Endodermal cell (in vitro differentiated cells): ENCODE measurements at regions not wholly inside any gene's neighbourhood (a gene's known extent, or its start where the extent isn't known, plus 50 kb on each side); places are given as distances from the start of the nearest gene placed in this dataset.

Experiments
- DNase-seq: peaks from one replicate; pipeline ENCODE4 v3.0.0-alpha.2; 2017
- H3K27ac ChIP-seq: 2 replicates; pipeline ENCODE4 v1.5.1; 2013; ENCODE audit warnings: mild to moderate bottlenecking, low read depth, low read length, moderate library complexity
- H3K27me3 ChIP-seq: 2 replicates; pipeline ENCODE4 v1.6.1; 2013; ENCODE audit warnings: mild to moderate bottlenecking, low read length, moderate library complexity; ENCODE audit not compliant: insufficient read depth, control insufficient read depth, poor library complexity, severe bottlenecking
- H3K36me3 ChIP-seq: 2 replicates; pipeline ENCODE4 v1.7.0; 2013; ENCODE audit warnings: mild to moderate bottlenecking, low read length, moderate library complexity; ENCODE audit not compliant: control insufficient read depth, insufficient read depth
- H3K4me1 ChIP-seq: one replicate; pipeline ENCODE4 v1.7.0; 2013; ENCODE audit warnings: low read length; ENCODE audit not compliant: control insufficient read depth, insufficient read depth
- H3K4me3 ChIP-seq: 2 replicates; pipeline ENCODE4 v1.5.1; 2013; ENCODE audit warnings: mild to moderate bottlenecking, low read length, moderate library complexity
- H3K9ac ChIP-seq: 2 replicates; pipeline ENCODE4 v1.6.1; 2013; ENCODE audit warnings: mild to moderate bottlenecking, low read length, moderate library complexity; ENCODE audit not compliant: poor library complexity, severe bottlenecking; ENCODE audit errors: extremely low read depth
- H3K9me3 ChIP-seq: 2 replicates; pipeline ENCODE4 v1.6.1; 2013; ENCODE audit warnings: mild to moderate bottlenecking, low read length, moderate library complexity; ENCODE audit not compliant: control insufficient read depth
- H3K27ac Mint-ChIP-seq: 2 replicates; pipeline ENCODE4 v1.8.0; 2020; ENCODE audit warnings: mixed read lengths
- H3K27me3 Mint-ChIP-seq: 2 replicates; pipeline ENCODE4 v1.8.0; 2021; ENCODE audit warnings: mild to moderate bottlenecking, mixed read lengths; ENCODE audit not compliant: insufficient read depth
- H3K36me3 Mint-ChIP-seq: 2 replicates; pipeline ENCODE4 v1.8.0; 2020; ENCODE audit warnings: low read depth, mixed read lengths
- H3K4me1 Mint-ChIP-seq: 2 replicates; pipeline ENCODE4 v1.8.0; 2020; ENCODE audit warnings: mixed read lengths
- H3K4me3 Mint-ChIP-seq: 2 replicates; pipeline ENCODE4 v1.8.0; 2020; ENCODE audit warnings: mild to moderate bottlenecking, moderate library complexity, mixed read lengths
- H3K9me3 Mint-ChIP-seq: 2 replicates; pipeline ENCODE4 v1.8.0; 2020; ENCODE audit warnings: mild to moderate bottlenecking, mixed read lengths
- CTCF ChIP-seq: fragments of 200-600 bp; sonication (generic); conservative IDR thresholded peaks from 2 replicates; pipeline ENCODE4 v1.5.0; 2021; ENCODE audit warnings: antibody characterized with exemption, mild to moderate bottlenecking
- WGBS, 2 experiments: methylation state at CpG; one replicate each; pipeline versions ENCODE4 v1.1.5 to v1.1.7; 2013; ENCODE audit warnings: missing lambda C conversion rate in 2 of 2, mixed read lengths in 1 of 2; ENCODE audit not compliant: insufficient coverage in 1 of 2, insufficient read length in 1 of 2; 5-methylcytosine and 5-hydroxymethylcytosine counted together

- no peak for DNase-seq
- H3K4me3 ChIP-seq, result no peak overlapping the region
- no peak overlapping the region for H3K9ac ChIP-seq
- Mint-ChIP-seq H3K27me3 (peaks cover 4% of the 10 kb centered on the region), H3K27ac (no peak overlapping the region), H3K9me3 (no peaks in the 10 kb centered on the region), H3K4me3 (no peak overlapping the region), H3K4me1 (no peaks in the 10 kb centered on the region), H3K36me3 (no peaks in the 10 kb centered on the region)
- no peak overlapping the region for H3K27ac ChIP-seq
- peaks cover 6% of the 10 kb centered on the region for H3K27me3 ChIP-seq
- WGBS, 2 experiments, result 83 to 87% methylated on average over 1 to 3 of the region's 3 CpGs
- H3K9me3 ChIP-seq, result no peaks in the 10 kb centered on the region
- no peak for TF ChIP-seq CTCF
- no peaks in the 10 kb centered on the region for H3K36me3 ChIP-seq
- no peaks in the 10 kb centered on the region for H3K4me1 ChIP-seq
Measured at GRCh38 chr9:108443741-108444140, 412.0 kb downstream of the ACTL7B start.

GRCh38 chr9:108443019-108443633, 412.7 kb downstream of the ACTL7B start:
- Histone ChIP-seq H3K9me3 (no peaks in the 10 kb centered on the region), H3K27me3 (peaks cover 6% of the 10 kb centered on the region), H3K9ac (no peak overlapping the region), H3K4me3 (no peak overlapping the region), H3K36me3 (no peaks in the 10 kb centered on the region), H3K4me1 (no peaks in the 10 kb centered on the region), H3K27ac (no peak overlapping the region)
- DNase-seq, result no peak
- H3K4me3 Mint-ChIP-seq, result no peak overlapping the region
- TF ChIP-seq CTCF, result no peak
- H3K9me3 Mint-ChIP-seq, result no peaks in the 10 kb centered on the region
- H3K27me3 Mint-ChIP-seq, result peaks cover 4% of the 10 kb centered on the region
- no peak overlapping the region for H3K27ac Mint-ChIP-seq
- 79 to 92% methylated on average over 3 to 6 of the region's 6 CpGs for WGBS, 2 experiments
- no peaks in the 10 kb centered on the region for H3K36me3 Mint-ChIP-seq
- no peaks in the 10 kb centered on the region for H3K4me1 Mint-ChIP-seq

- H3K27ac Mint-ChIP-seq, result no peak overlapping the region
- H3K27me3 ChIP-seq, result peaks cover 6% of the 10 kb centered on the region
- H3K4me3 Mint-ChIP-seq, result no peak overlapping the region
- no peaks in the 10 kb centered on the region for H3K36me3 Mint-ChIP-seq
- no peak overlapping the region for H3K4me3 ChIP-seq
- H3K27ac ChIP-seq, result no peak overlapping the region
- H3K36me3 ChIP-seq, result no peaks in the 10 kb centered on the region
- WGBS, 2 experiments, result 96% methylated on average over 3 of the region's 3 CpGs
- H3K9me3 Mint-ChIP-seq, result no peaks in the 10 kb centered on the region
- H3K4me1 ChIP-seq, result no peaks in the 10 kb centered on the region
- peaks cover 4% of the 10 kb centered on the region for H3K27me3 Mint-ChIP-seq
- H3K4me1 Mint-ChIP-seq, result no peaks in the 10 kb centered on the region
- H3K9me3 ChIP-seq, result no peaks in the 10 kb centered on the region
- no peak for DNase-seq
- TF ChIP-seq CTCF, result no peak
- H3K9ac ChIP-seq, result no peak overlapping the region
Measured at GRCh38 chr9:108442627-108443018, 413.2 kb downstream of the ACTL7B start.
